Activated CD8-positive, alpha-beta memory T cell treated with anti-CD3 and anti-CD28 coated beads, Interleukin-2, amount 50 U/mL, for 4 hours (primary cell): ENCODE measurements at regions not wholly inside any gene's neighbourhood (a gene's known extent, or its start where the extent isn't known, plus 50 kb on each side); places are given as distances from the start of the nearest gene placed in this dataset.
"Not testable (repeated sequence)": the region's sequence is repeated elsewhere in the genome, so short reads cannot be mapped to it uniquely, and the experiment has no call there.

Experiments
- DNase-seq: peaks from one replicate; pipeline ENCODE4 v3.0.0-alpha.2; 2020

GRCh38 chr12:69030321-69030720, 97.3 kb upstream of the CPM start:
- no peak for DNase-seq

- no peak for DNase-seq
Observed at GRCh38 chr12:69036533-69036932, 103.6 kb upstream of the CPM start.

- no peak for DNase-seq
Observed at GRCh38 chr12:69036999-69037398, 104.0 kb upstream of the CPM start.

- DNase-seq: no peak
Observed at GRCh38 chr12:69039911-69040310, 106.9 kb upstream of the CPM start.

- no peak for DNase-seq
Observed at GRCh38 chr12:69042557-69042956, 109.6 kb upstream of the CPM start.

GRCh38 chr12:69042970-69043369, 110.0 kb upstream of the CPM start:
- no peak for DNase-seq

- DNase-seq: no peak
Observed at GRCh38 chr12:69044887-69045286, 111.9 kb upstream of the CPM start.

- no peak for DNase-seq
Observed at GRCh38 chr12:69045430-69045829, 112.5 kb upstream of the CPM start.

- DNase-seq: no peak
Observed at GRCh38 chr12:69046363-69046762, 113.4 kb upstream of the CPM start.

GRCh38 chr12:69046920-69047319, 113.9 kb upstream of the CPM start:
- DNase-seq: no peak

- DNase-seq: no peak
Observed at GRCh38 chr12:69047990-69048389, 115.0 kb upstream of the CPM start.

GRCh38 chr12:69049855-69050254, 116.9 kb upstream of the CPM start:
- not testable (repeated sequence) for DNase-seq

- DNase-seq: no peak
Observed at GRCh38 chr12:69052613-69053408, 119.8 kb upstream of the CPM start.

GRCh38 chr12:69054343-69055056, 121.5 kb upstream of the CPM start:
- no peak for DNase-seq

- DNase-seq: no peak
Observed at GRCh38 chr12:69055280-69055679, 122.3 kb upstream of the CPM start.

GRCh38 chr12:69055706-69056105, 122.7 kb upstream of the CPM start:
- no peak for DNase-seq

- DNase-seq: no peak
Observed at GRCh38 chr12:69056743-69057515, 124.0 kb upstream of the CPM start.

GRCh38 chr12:69057742-69058141, 124.8 kb upstream of the CPM start:
- DNase-seq: no peak

GRCh38 chr12:69059465-69060457, 126.8 kb upstream of the CPM start:
- no peak for DNase-seq

GRCh38 chr12:69061574-69061973, 128.6 kb upstream of the CPM start:
- no peak for DNase-seq

- DNase-seq: no peak
Observed at GRCh38 chr12:69062621-69063237, 129.8 kb upstream of the CPM start.
